Vagina (tissue), 2 donors: ENCODE measurements at regions not wholly inside any gene's neighbourhood (a gene's known extent, or its start where the extent isn't known, plus 50 kb on each side); places are given as distances from the start of the nearest gene placed in this dataset.

Source experiments
- DNase-seq, 2 donors: peaks; one replicate each; pipeline ENCODE4 v3.0.0-alpha.2; 2017; ENCODE audit errors: extremely low spot score in 2 of 2
- H3K27ac ChIP-seq: fragments of 200-600 bp; sonication (generic); one replicate; pipeline ENCODE4 v1.5.1; 2019
- H3K27me3 ChIP-seq: fragments of 200-600 bp; sonication (generic); one replicate; pipeline ENCODE4 v1.5.1; 2019
- H3K36me3 ChIP-seq, 2 donors: fragments of 200-600 bp; sonication (generic); one replicate each; pipeline ENCODE4 v1.5.1; 2017 to 2019
- H3K4me1 ChIP-seq: fragments of 200-600 bp; sonication (generic); one replicate; pipeline ENCODE4 v1.5.1; 2019
- H3K4me3 ChIP-seq, 2 donors: fragments of 200-600 bp; sonication (generic); 1 replicate in 1 of 2; 2 replicates in 1 of 2; pipeline ENCODE4 v1.5.1; 2016 to 2019
- H3K9me3 ChIP-seq: fragments of 200-600 bp; sonication (generic); one replicate; pipeline ENCODE4 v1.5.1; 2019
- CTCF ChIP-seq, 3 experiments: fragments of 450-650 bp in 2 of 3; fragments of 200-600 bp in 1 of 3; sonication (generic) in 1 of 3; IDR thresholded peaks; one replicate each; pipeline ENCODE4 v1.5.1; 2017 to 2019; ENCODE audit warnings: antibody characterized with exemption in 3 of 3, mild to moderate bottlenecking in 2 of 3, moderate library complexity in 2 of 3
- POLR2A ChIP-seq, 2 donors: fragments of 450-650 bp; IDR thresholded peaks; one replicate each; pipeline ENCODE4 v1.6.1; 2017; ENCODE audit warnings: antibody characterized with exemption in 2 of 2, mild to moderate bottlenecking in 2 of 2, moderate library complexity in 2 of 2
- POLR2AphosphoS5 ChIP-seq, 2 donors: sonication (generic); formaldehyde crosslinking; IDR thresholded peaks; one replicate each; pipeline ENCODE4 v1.9.0; 2017; ENCODE audit warnings: antibody characterized with exemption in 2 of 2, mild to moderate bottlenecking in 2 of 2, low read depth in 1 of 2; ENCODE audit not compliant: insufficient read depth in 1 of 2
- intact Hi-C: fragments of 100-400 bp; cut with DNase I; formaldehyde crosslinking; loops from one replicate; pipeline ENCODE4 v1.15.1; 2023

DNA sequence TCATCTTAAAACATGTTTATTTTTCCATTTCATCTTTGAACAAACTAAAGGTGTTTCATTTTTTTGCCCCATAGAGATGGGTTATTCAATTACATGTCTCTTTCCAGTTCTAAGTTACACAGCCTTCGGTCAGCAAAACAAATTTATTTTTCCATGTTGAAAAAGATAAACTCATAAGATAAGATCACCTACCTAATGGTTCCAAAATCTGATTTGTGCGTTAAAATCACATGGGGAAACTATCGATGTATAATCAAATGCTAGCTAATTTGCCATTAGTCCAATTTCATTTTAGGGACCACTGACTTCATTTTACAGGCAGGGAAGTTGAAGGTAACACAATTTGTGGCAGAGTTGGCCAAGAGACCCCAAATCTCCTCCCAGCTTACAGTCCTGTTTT, 67.2 kb upstream of the ACSL1 start:
- TF ChIP-seq POLR2A (IDR thresholded peaks at IDR 0.05) (no peak), POLR2AphosphoS5 (IDR thresholded peaks at IDR 0.05; ENCODE audit: insufficient read depth in 1 of 2, low read depth in 1 of 2) (no peak), CTCF (IDR thresholded peaks at IDR 0.05) (no peak)
- Histone ChIP-seq H3K27ac (no peak overlapping the region), H3K4me1 (no peaks in the 10 kb centered on the region), H3K4me3 (no peak overlapping the region), H3K9me3 (no peaks in the 10 kb centered on the region), H3K36me3 (no peaks in the 10 kb centered on the region), H3K27me3 (no peaks in the 10 kb centered on the region)
- intact Hi-C loops = no loop called here
- no peak for DNase-seq

DNA sequence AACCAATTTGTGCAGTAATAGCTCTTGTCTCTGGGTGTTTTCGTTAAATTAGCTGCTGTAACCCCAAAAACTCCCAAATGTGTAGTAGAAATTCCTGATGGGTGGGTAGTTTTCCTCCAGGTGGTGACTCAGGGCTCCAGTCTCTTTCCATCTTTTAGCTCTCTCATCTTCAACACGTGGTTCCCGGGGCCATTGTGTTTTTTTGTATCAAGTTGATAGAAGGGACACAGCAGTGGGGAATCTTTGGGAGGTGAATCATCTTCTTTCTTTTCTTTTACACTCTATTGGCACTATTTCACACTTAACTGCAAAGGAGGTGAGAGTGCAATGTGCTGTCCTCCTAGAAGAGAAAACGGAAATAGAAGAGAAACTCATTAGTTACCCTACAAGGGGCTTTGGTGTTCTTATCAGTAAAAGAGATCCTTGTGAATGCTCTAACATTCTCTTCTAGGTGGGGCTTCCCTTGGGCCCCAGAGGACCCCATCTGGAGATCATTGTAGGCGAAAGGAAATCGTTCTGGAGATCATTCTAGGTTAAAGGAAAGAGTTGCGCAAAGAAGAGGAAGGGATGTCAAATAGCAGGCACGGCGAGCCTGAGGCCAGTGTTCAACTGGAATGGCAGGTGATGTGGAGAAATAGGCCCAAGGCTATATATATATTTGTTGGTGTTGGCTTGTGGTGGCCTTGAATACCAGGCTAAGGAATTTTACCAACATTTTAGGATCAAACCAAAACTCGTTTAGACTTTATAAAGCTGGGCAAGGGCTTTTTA, 68.2 kb upstream of the ACSL1 start:
- H3K4me3 ChIP-seq = no peak overlapping the region
- H3K27me3 ChIP-seq = no peaks in the 10 kb centered on the region
- no peak overlapping the region for H3K27ac ChIP-seq
- intact Hi-C loops = no loop called here
- H3K36me3 ChIP-seq = no peaks in the 10 kb centered on the region
- no peaks in the 10 kb centered on the region for H3K9me3 ChIP-seq
- TF ChIP-seq POLR2AphosphoS5 (IDR thresholded peaks at IDR 0.05; ENCODE audit: insufficient read depth in 1 of 2, low read depth in 1 of 2) = no peak
- no peak for TF ChIP-seq CTCF (IDR thresholded peaks at IDR 0.05)
- no peak for TF ChIP-seq POLR2A (IDR thresholded peaks at IDR 0.05)
- H3K4me1 ChIP-seq = no peaks in the 10 kb centered on the region
- no peak for DNase-seq

DNA sequence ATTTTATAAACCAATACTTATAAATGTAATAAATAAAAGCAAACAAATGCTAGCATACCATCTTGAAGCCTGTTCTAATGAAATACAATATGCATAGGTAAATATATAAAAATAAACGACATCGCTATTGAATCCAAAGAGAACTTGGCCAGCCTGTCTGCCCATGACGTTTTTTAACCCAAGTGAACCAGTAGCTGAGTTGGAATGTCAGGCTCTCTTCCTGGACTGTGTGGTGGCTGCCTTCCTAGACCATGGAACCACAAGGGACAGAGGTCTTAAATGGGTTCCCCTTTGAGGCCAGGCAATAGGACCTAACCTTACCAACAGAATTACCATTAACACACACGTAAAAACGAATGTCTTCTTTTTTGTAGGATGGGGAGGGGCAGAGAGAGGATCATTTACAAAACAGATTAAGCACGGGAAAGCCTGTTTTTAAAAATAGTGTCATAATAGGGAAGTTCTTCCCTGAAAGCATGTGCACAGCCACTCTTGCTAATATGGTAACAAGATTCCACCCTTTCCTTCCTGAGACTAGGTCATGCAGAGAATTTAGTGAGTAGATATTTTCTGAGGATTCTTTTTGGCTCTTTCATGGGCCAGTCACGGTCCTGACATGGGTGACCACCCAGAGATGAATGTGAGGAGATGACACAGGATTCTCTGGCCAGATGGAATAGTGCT, 69.4 kb upstream of the ACSL1 start:
- no peaks in the 10 kb centered on the region for H3K9me3 ChIP-seq
- no peak for TF ChIP-seq POLR2AphosphoS5 (IDR thresholded peaks at IDR 0.05; ENCODE audit: insufficient read depth in 1 of 2, low read depth in 1 of 2)
- TF ChIP-seq POLR2A (IDR thresholded peaks at IDR 0.05) = no peak
- no peak for TF ChIP-seq CTCF (IDR thresholded peaks at IDR 0.05)
- H3K4me1 ChIP-seq = no peaks in the 10 kb centered on the region
- DNase-seq = no peak
- no peak overlapping the region for H3K4me3 ChIP-seq
- no peaks in the 10 kb centered on the region for H3K27me3 ChIP-seq
- H3K36me3 ChIP-seq = no peaks in the 10 kb centered on the region
- intact Hi-C loops = no loop called here
- no peak overlapping the region for H3K27ac ChIP-seq

GRCh38 chr4:184896868-184897715, 71.3 kb upstream of the ACSL1 start:
- H3K9me3 ChIP-seq = no peaks in the 10 kb centered on the region
- no peak overlapping the region for H3K4me3 ChIP-seq
- H3K27me3 ChIP-seq = no peaks in the 10 kb centered on the region
- TF ChIP-seq POLR2AphosphoS5 (IDR thresholded peaks at IDR 0.05; ENCODE audit: insufficient read depth in 1 of 2, low read depth in 1 of 2) = no peak
- TF ChIP-seq POLR2A (IDR thresholded peaks at IDR 0.05) = no peak
- TF ChIP-seq CTCF (IDR thresholded peaks at IDR 0.05) = no peak
- H3K27ac ChIP-seq = no peak overlapping the region
- intact Hi-C loops = no loop called here
- no peaks in the 10 kb centered on the region for H3K4me1 ChIP-seq
- no peak for DNase-seq
- H3K36me3 ChIP-seq = no peaks in the 10 kb centered on the region
